Brain microvascular endothelial cell (primary cell): ENCODE measurements at regions not wholly inside any gene's neighbourhood (a gene's known extent, or its start where the extent isn't known, plus 50 kb on each side); places are given as distances from the start of the nearest gene placed in this dataset.

ENCODE experiments used
- DNase-seq: peaks from one replicate; pipeline ENCODE4 v3.0.0-alpha.2; 2020
- H3K27ac ChIP-seq: fragments of 250-450 bp; sonication (Bioruptor Pico); 2 replicates; pipeline ENCODE4 v1.5.1; 2020; ENCODE audit warnings: mild to moderate bottlenecking, moderate library complexity
- H3K27me3 ChIP-seq: fragments of 250-450 bp; sonication (Bioruptor Pico); replicated peaks from 2 replicates; pipeline ENCODE4 v1.5.1; 2020; ENCODE audit warnings: mild to moderate bottlenecking
- H3K36me3 ChIP-seq: fragments of 250-450 bp; sonication (Bioruptor Pico); replicated peaks from 2 replicates; pipeline ENCODE4 v1.5.1; 2020; ENCODE audit warnings: mild to moderate bottlenecking
- H3K4me3 ChIP-seq: 2 replicates; pipeline ENCODE4 v1.5.1; 2011; ENCODE audit warnings: low read depth, mild to moderate bottlenecking, control low read depth, low read length, moderate library complexity
- in situ Hi-C: cut with HindIII; loops from 2 replicates; pipeline ENCODE4 v1.10.0; 2017; ENCODE audit warnings: low sequenced_read_pairs, low pct_ligation_motif_present
- TF ChIP-seq, protein P1 (sequence below): IDR thresholded peaks from 2 replicates; pipeline ENCODE4 v1.5.1; 2011; ENCODE audit warnings: low read depth, mild to moderate bottlenecking, moderate library complexity, low read length, control low read depth, inconsistent platforms; ENCODE audit errors: missing control alignments

- H3K27me3 ChIP-seq, result no peaks in the 10 kb centered on the region
- H3K27ac ChIP-seq, result no peak overlapping the region
- TF ChIP-seq, protein P1, sequence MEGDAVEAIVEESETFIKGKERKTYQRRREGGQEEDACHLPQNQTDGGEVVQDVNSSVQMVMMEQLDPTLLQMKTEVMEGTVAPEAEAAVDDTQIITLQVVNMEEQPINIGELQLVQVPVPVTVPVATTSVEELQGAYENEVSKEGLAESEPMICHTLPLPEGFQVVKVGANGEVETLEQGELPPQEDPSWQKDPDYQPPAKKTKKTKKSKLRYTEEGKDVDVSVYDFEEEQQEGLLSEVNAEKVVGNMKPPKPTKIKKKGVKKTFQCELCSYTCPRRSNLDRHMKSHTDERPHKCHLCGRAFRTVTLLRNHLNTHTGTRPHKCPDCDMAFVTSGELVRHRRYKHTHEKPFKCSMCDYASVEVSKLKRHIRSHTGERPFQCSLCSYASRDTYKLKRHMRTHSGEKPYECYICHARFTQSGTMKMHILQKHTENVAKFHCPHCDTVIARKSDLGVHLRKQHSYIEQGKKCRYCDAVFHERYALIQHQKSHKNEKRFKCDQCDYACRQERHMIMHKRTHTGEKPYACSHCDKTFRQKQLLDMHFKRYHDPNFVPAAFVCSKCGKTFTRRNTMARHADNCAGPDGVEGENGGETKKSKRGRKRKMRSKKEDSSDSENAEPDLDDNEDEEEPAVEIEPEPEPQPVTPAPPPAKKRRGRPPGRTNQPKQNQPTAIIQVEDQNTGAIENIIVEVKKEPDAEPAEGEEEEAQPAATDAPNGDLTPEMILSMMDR, result no peak
- no peak for DNase-seq
- in situ Hi-C loops, result no loop called here
- H3K4me3 ChIP-seq, result no peak overlapping the region
- no peaks in the 10 kb centered on the region for H3K36me3 ChIP-seq
Measured at GRCh38 chr10:131677671-131678070, 223.1 kb upstream of the PPP2R2D start.

GRCh38 chr10:131678171-131678570 lies 222.6 kb upstream of the PPP2R2D start:
- TF ChIP-seq, protein P1, result no peak
- H3K36me3 ChIP-seq, result no peaks in the 10 kb centered on the region
- no peaks in the 10 kb centered on the region for H3K27me3 ChIP-seq
- in situ Hi-C loops, result no loop called here
- DNase-seq, result no peak
- H3K4me3 ChIP-seq, result no peak overlapping the region
- no peak overlapping the region for H3K27ac ChIP-seq

DNA sequence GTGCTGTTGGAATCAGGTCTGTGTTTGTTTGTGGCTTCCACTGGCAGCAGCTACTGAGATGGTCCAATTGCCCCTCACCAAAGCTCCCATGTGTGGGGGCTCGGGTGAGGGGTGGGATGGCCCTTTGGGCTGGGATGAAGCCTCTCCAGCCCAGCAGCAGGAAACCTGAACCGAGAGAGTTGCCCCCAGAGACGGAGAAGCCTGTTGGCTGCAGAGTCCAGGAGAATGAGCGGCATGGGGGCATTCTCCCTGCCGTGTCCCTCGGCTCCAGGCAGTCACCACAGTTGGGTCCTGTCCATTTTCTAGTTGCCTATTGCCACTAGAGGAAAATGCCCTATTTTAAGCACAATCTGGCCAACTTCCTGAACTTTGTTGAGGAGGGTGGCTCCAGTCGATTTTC lies 222.2 kb upstream of the PPP2R2D start:
- no peak for DNase-seq
- in situ Hi-C loops, result no loop called here
- Histone ChIP-seq H3K36me3 (no peaks in the 10 kb centered on the region), H3K27me3 (no peaks in the 10 kb centered on the region), H3K27ac (no peak overlapping the region), H3K4me3 (no peak overlapping the region)
- TF ChIP-seq, protein P1, result no peak

DNA sequence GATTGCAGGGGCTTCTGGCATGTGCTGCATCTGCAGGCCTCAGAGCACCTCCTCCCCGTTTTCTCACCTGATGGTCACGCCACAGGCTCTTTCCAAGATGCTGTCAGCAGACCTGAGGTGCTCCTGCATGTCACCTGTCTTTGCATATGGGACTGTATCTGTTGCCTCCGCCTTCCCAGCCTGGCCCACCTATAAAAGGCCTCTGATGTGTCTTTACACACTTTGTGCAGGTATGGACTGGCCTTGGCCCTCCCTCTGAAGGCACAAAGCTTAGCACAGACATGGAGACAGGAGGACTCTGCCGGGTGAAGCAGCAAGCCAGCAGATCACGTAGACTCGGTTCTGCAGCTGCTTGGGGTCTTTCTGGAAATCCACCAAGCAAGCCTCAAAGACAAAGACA lies 220.9 kb upstream of the PPP2R2D start:
- H3K27ac ChIP-seq, result no peak overlapping the region
- in situ Hi-C loops, result no loop called here
- TF ChIP-seq, protein P1, result no peak
- no peaks in the 10 kb centered on the region for H3K27me3 ChIP-seq
- DNase-seq, result no peak
- H3K36me3 ChIP-seq, result no peaks in the 10 kb centered on the region
- H3K4me3 ChIP-seq, result no peak overlapping the region

GRCh38 chr10:131681122-131681521 lies 219.7 kb upstream of the PPP2R2D start:
- H3K27ac ChIP-seq, result no peak overlapping the region
- in situ Hi-C loops, result no loop called here

GRCh38 chr10:131681656-131682055 lies 219.2 kb upstream of the PPP2R2D start:
- no peak for DNase-seq
- in situ Hi-C loops, result no loop called here
- Histone ChIP-seq H3K36me3 (no peaks in the 10 kb centered on the region), H3K27ac (no peak overlapping the region), H3K4me3 (no peak overlapping the region), H3K27me3 (no peaks in the 10 kb centered on the region)
- TF ChIP-seq, protein P1, result no peak

More at GRCh38 chr10:131681122-131681521, 219.7 kb upstream of the PPP2R2D start:
- no peaks in the 10 kb centered on the region for H3K27me3 ChIP-seq
- no peak overlapping the region for H3K4me3 ChIP-seq
- no peaks in the 10 kb centered on the region for H3K36me3 ChIP-seq
- DNase-seq, result no peak
- TF ChIP-seq, protein P1, result no peak
